NCI-H2196 treated with DMSO at 0.1 percent for 48 hours (cell line): ENCODE measurements at regions not wholly inside any gene's neighbourhood (a gene's known extent, or its start where the extent isn't known, plus 50 kb on each side); places are given as distances from the start of the nearest gene placed in this dataset.
"Not testable (repeated sequence)": the region's sequence is repeated elsewhere in the genome, so short reads cannot be mapped to it uniquely, and the experiment has no call there.

Experiments
- DNase-seq: peaks from one replicate; lab custom pipeline; 2025; ENCODE audit not compliant: unreplicated experiment; lab: John Stamatoyannopoulos, UW

GRCh38 chr2:83900862-83901261, 558.2 kb downstream of the SUCLG1 start:
- DNase-seq = no peak

- no peak for DNase-seq
These were observed 559.8 kb downstream of the SUCLG1 start for GRCh38 chr2:83899271-83899670.

- DNase-seq = no peak
These were observed 564.1 kb downstream of the SUCLG1 start for GRCh38 chr2:83894976-83895375.

GRCh38 chr2:83887757-83888156, 571.3 kb downstream of the SUCLG1 start:
- no peak for DNase-seq

- no peak for DNase-seq
These were observed 580.0 kb downstream of the SUCLG1 start for GRCh38 chr2:83879127-83879526.

GRCh38 chr2:83877261-83877660, 581.8 kb downstream of the SUCLG1 start:
- DNase-seq = not testable (repeated sequence)

- no peak for DNase-seq
These were observed 584.2 kb downstream of the SUCLG1 start for GRCh38 chr2:83874712-83875430.

- no peak for DNase-seq
These were observed 585.0 kb downstream of the SUCLG1 start for GRCh38 chr2:83874066-83874465.

- DNase-seq = no peak
These were observed 586.0 kb downstream of the SUCLG1 start for GRCh38 chr2:83873110-83873509.

- DNase-seq = no peak
These were observed 592.9 kb downstream of the SUCLG1 start for GRCh38 chr2:83866211-83866610.

- DNase-seq = no peak
These were observed 596.5 kb downstream of the SUCLG1 start for GRCh38 chr2:83862600-83862999.

GRCh38 chr2:83860320-83860719, 598.8 kb downstream of the SUCLG1 start:
- DNase-seq = no peak

GRCh38 chr2:83859553-83859952, 599.5 kb downstream of the SUCLG1 start:
- no peak for DNase-seq

- no peak for DNase-seq
These were observed 608.0 kb downstream of the SUCLG1 start for GRCh38 chr2:83851066-83851465.

- DNase-seq = no peak
These were observed 608.9 kb downstream of the SUCLG1 start for GRCh38 chr2:83850071-83850725.

- no peak for DNase-seq
These were observed 614.6 kb downstream of the SUCLG1 start for GRCh38 chr2:83844490-83844889.

GRCh38 chr2:83842421-83842820, 616.7 kb downstream of the SUCLG1 start:
- no peak for DNase-seq

GRCh38 chr2:83837823-83838222, 621.3 kb downstream of the SUCLG1 start:
- no peak for DNase-seq

GRCh38 chr2:83827618-83828017, 631.5 kb downstream of the SUCLG1 start:
- DNase-seq = no peak

GRCh38 chr2:83826577-83826976, 632.5 kb downstream of the SUCLG1 start:
- no peak for DNase-seq

- DNase-seq = no peak
These were observed 635.9 kb downstream of the SUCLG1 start for GRCh38 chr2:83823229-83823628.

- no peak for DNase-seq
These were observed 641.6 kb downstream of the SUCLG1 start for GRCh38 chr2:83817511-83817910.

- no peak for DNase-seq
These were observed 650.2 kb downstream of the SUCLG1 start for GRCh38 chr2:83808878-83809277.
